Activated CD8-positive, alpha-beta memory T cell treated with anti-CD3 and anti-CD28 coated beads, Interleukin-2, amount 50 U/mL, for 1 hour (primary cell): ENCODE measurements at regions not wholly inside any gene's neighbourhood (a gene's known extent, or its start where the extent isn't known, plus 50 kb on each side); places are given as distances from the start of the nearest gene placed in this dataset.

Source experiments
- DNase-seq: peaks from one replicate; pipeline ENCODE4 v3.0.0-alpha.2; 2020; ENCODE audit errors: extremely low read depth

- DNase-seq = no peak
Measured at GRCh38 chr2:176814274-176814673, 398.3 kb upstream of the HNRNPA3 start.

- DNase-seq = no peak
Measured at GRCh38 chr2:176814740-176815367, 397.7 kb upstream of the HNRNPA3 start.

- DNase-seq = no peak
Measured at GRCh38 chr2:176817061-176817565, 395.5 kb upstream of the HNRNPA3 start.

GRCh38 chr2:176818076-176818475 lies 394.5 kb upstream of the HNRNPA3 start:
- DNase-seq = no peak

- DNase-seq = no peak
Measured at GRCh38 chr2:176818617-176819016, 394.0 kb upstream of the HNRNPA3 start.

GRCh38 chr2:176819306-176819705 lies 393.3 kb upstream of the HNRNPA3 start:
- DNase-seq = no peak

GRCh38 chr2:176820371-176820932 lies 392.1 kb upstream of the HNRNPA3 start:
- no peak for DNase-seq

GRCh38 chr2:176821350-176821749 lies 391.2 kb upstream of the HNRNPA3 start:
- DNase-seq = no peak

GRCh38 chr2:176822060-176822459 lies 390.5 kb upstream of the HNRNPA3 start:
- no peak for DNase-seq

GRCh38 chr2:176826356-176826755 lies 386.2 kb upstream of the HNRNPA3 start:
- no peak for DNase-seq

- DNase-seq = no peak
Measured at GRCh38 chr2:176826984-176827668, 385.5 kb upstream of the HNRNPA3 start.

GRCh38 chr2:176830362-176830761 lies 382.2 kb upstream of the HNRNPA3 start:
- DNase-seq = no peak

GRCh38 chr2:176832086-176832485 lies 380.5 kb upstream of the HNRNPA3 start:
- DNase-seq = no peak

GRCh38 chr2:176833671-176834070 lies 378.9 kb upstream of the HNRNPA3 start:
- no peak for DNase-seq

GRCh38 chr2:176834226-176834625 lies 378.4 kb upstream of the HNRNPA3 start:
- no peak for DNase-seq

GRCh38 chr2:176843208-176843607 lies 369.4 kb upstream of the HNRNPA3 start:
- DNase-seq = no peak

GRCh38 chr2:176844461-176844860 lies 368.1 kb upstream of the HNRNPA3 start:
- DNase-seq = no peak

GRCh38 chr2:176845718-176846117 lies 366.9 kb upstream of the HNRNPA3 start:
- no peak for DNase-seq

- DNase-seq = no peak
Measured at GRCh38 chr2:176847575-176847974, 365.0 kb upstream of the HNRNPA3 start.

- no peak for DNase-seq
Measured at GRCh38 chr2:176848844-176849243, 363.8 kb upstream of the HNRNPA3 start.

- no peak for DNase-seq
Measured at GRCh38 chr2:176851200-176851888, 361.2 kb upstream of the HNRNPA3 start.

GRCh38 chr2:176851889-176852483 lies 360.6 kb upstream of the HNRNPA3 start:
- DNase-seq = no peak
